Naive thymus-derived CD4-positive, alpha-beta T cell (primary cell): ENCODE measurements at regions not wholly inside any gene's neighbourhood (a gene's known extent, or its start where the extent isn't known, plus 50 kb on each side); places are given as distances from the start of the nearest gene placed in this dataset.

Experiments used
- ATAC-seq: fragments of 150-1000 bp; cut with Tn5 transposase; 2 replicates; pipeline ENCODE4 v1.10.0; 2021; ENCODE audit warnings: mild to moderate bottlenecking, moderate library complexity
- CTCF ChIA-PET: fragments of 350-600 bp; sonication (Branson Sonifier 250); formaldehyde crosslinking; loops from one replicate; lab custom pipeline; 2021; ENCODE audit warnings: antibody characterized with exemption; lab: Charles Lee
- POLR2A ChIA-PET: fragments of 350-600 bp; sonication (Branson Sonifier 250); formaldehyde crosslinking; loops from one replicate; lab custom pipeline; 2021; ENCODE audit warnings: antibody characterized with exemption, inconsistent platforms; lab: Charles Lee
- DNase-seq, 9 donors: peaks; one replicate each; pipeline versions ENCODE4 v3.0.0 to v3.0.0-alpha.2; 2020 to 2022; ENCODE audit warnings: mixed read lengths in 1 of 9
- H3K27ac ChIP-seq: one replicate; pipeline ENCODE4 v1.7.0; 2013; ENCODE audit warnings: mild to moderate bottlenecking, low read depth, low read length, moderate library complexity
- H3K27me3 ChIP-seq, 2 donors: one replicate each; pipeline ENCODE4 v1.7.0; 2013; ENCODE audit warnings: low read length in 2 of 2, mild to moderate bottlenecking in 2 of 2, moderate library complexity in 2 of 2; ENCODE audit not compliant: control insufficient read depth in 2 of 2, insufficient read depth in 2 of 2
- H3K36me3 ChIP-seq, 3 experiments: 1 replicate in 2 of 3; 2 replicates in 1 of 3; pipeline ENCODE4 v1.7.0; 2013; ENCODE audit warnings: low read length in 3 of 3, mild to moderate bottlenecking in 3 of 3, moderate library complexity in 1 of 3; ENCODE audit not compliant: insufficient read depth in 3 of 3, control insufficient read depth in 2 of 3
- H3K4me1 ChIP-seq, 2 donors: one replicate each; pipeline ENCODE4 v1.7.0; 2013; ENCODE audit warnings: low read length in 2 of 2, mild to moderate bottlenecking in 2 of 2, moderate library complexity in 1 of 2; ENCODE audit not compliant: control insufficient read depth in 2 of 2, insufficient read depth in 2 of 2
- H3K4me3 ChIP-seq: 2 replicates; pipeline ENCODE4 v1.7.0; 2013; ENCODE audit warnings: mild to moderate bottlenecking, low read length
- H3K9me3 ChIP-seq, 3 experiments: 1 replicate in 2 of 3; 2 replicates in 1 of 3; pipeline ENCODE4 v1.7.0; 2013; ENCODE audit warnings: low read length in 3 of 3; ENCODE audit not compliant: control insufficient read depth in 2 of 3
- H3K27ac Mint-ChIP-seq, 9 donors: one replicate each; pipeline ENCODE4 v1.8.0; 2020 to 2022; ENCODE audit warnings: mixed read lengths in 9 of 9, mild to moderate bottlenecking in 8 of 9, moderate library complexity in 5 of 9, inconsistent platforms in 2 of 9
- H3K27me3 Mint-ChIP-seq, 5 donors: one replicate each; pipeline ENCODE4 v1.8.0; 2021 to 2022; ENCODE audit warnings: mixed read lengths in 5 of 5, mild to moderate bottlenecking in 1 of 5
- H3K36me3 Mint-ChIP-seq, 5 donors: one replicate each; pipeline ENCODE4 v1.8.0; 2020 to 2022; ENCODE audit warnings: mixed read lengths in 5 of 5, mild to moderate bottlenecking in 3 of 5, inconsistent platforms in 1 of 5
- H3K4me1 Mint-ChIP-seq, 7 donors: one replicate each; pipeline ENCODE4 v1.8.0; 2020 to 2022; ENCODE audit warnings: mixed read lengths in 7 of 7, mild to moderate bottlenecking in 3 of 7, inconsistent platforms in 1 of 7
- H3K4me3 Mint-ChIP-seq, 10 donors: one replicate each; pipeline ENCODE4 v1.8.0; 2020 to 2022; ENCODE audit warnings: mild to moderate bottlenecking in 10 of 10, mixed read lengths in 10 of 10, moderate library complexity in 6 of 10, inconsistent platforms in 2 of 10
- H3K9me3 Mint-ChIP-seq, 11 donors: one replicate each; pipeline ENCODE4 v1.8.0; 2020 to 2022; ENCODE audit warnings: mixed read lengths in 11 of 11, mild to moderate bottlenecking in 4 of 11, inconsistent platforms in 1 of 11, moderate library complexity in 1 of 11
- intact Hi-C, 2 donors: fragments of 100-400 bp; cut with micrococcal nuclease; formaldehyde crosslinking; loops; one replicate each; pipeline ENCODE4 v1.15.1; 2023

DNA sequence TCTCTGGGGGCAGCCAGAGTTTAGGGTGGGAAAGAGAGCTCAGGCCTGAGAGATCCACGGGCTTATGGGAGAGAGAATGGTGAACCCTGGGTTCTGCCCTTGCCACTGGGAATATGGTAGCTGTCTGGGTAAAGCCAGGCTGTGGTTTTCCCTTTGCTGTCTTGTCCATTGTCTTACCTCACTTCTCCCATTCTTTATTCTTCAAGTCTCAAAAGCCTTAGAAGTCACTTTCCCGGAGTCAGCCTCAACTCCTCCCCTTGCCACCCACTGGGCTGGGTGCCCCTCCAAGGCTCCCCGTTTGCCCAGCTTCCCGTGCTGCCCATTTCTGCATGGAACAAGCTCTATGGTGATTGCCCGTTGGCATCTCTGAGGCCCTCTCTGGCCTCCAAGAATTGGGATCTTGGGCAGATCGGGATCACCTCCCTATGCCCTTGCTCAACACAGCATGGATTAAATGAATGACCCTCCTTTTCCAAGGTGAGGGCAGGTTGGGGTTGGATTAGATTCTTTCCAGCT is 228.2 kb downstream of the HAUS1 start:
- DNase-seq = no peak
- no peak overlapping the region for H3K27ac ChIP-seq
- H3K27me3 ChIP-seq = peaks cover 0 to 4% of the 10 kb centered on the region in 2 donors
- peaks cover 38 to 73% (median 44%) of the 10 kb centered on the region in 5 donors for H3K27me3 Mint-ChIP-seq
- ChIA-PET POLR2A (no interaction called here), CTCF (no interaction called here)
- peak overlapping the region in 3 of 10 donors; percentile 12 to 91 (median 51) for H3K4me3 Mint-ChIP-seq
- intact Hi-C loops = no loop called here
- H3K36me3 Mint-ChIP-seq = peaks cover 0 to 4% (median 0%) of the 10 kb centered on the region in 5 donors
- H3K36me3 ChIP-seq = no peaks in the 10 kb centered on the region
- H3K4me1 ChIP-seq = peaks cover 0 to 4% of the 10 kb centered on the region in 2 donors
- peaks cover 14 to 42% (median 25%) of the 10 kb centered on the region in 7 donors for H3K4me1 Mint-ChIP-seq
- no peak overlapping the region for H3K4me3 ChIP-seq
- no peaks in the 10 kb centered on the region for H3K9me3 ChIP-seq
- peaks cover 0 to 4% (median 0%) of the 10 kb centered on the region in 11 donors for H3K9me3 Mint-ChIP-seq
- no peak overlapping the region for H3K27ac Mint-ChIP-seq
- no peak for ATAC-seq

DNA sequence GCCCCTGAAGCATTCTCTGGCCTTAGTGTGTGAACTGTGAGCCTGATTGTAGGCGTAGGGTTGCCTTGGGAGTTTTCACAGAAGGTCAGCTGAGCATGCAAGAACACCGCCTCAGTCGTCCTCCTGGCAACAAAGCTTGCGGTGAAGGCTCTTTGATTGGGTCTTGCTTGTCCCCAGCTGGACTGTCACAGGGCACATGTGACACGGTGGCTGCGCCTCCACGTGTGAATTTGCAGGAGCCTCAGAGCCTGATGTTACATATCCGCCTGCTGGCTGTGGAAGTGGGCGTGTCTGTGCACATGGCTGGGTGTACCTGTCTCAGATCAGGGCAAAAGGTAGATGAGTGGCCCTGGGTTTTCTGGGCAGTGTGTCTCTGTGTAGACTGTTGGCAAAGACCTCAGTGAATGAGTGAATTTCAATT is 228.7 kb downstream of the HAUS1 start:
- CTCF ChIA-PET = no interaction called here
- Histone ChIP-seq H3K4me1 (peaks cover 0 to 4% of the 10 kb centered on the region in 2 donors), H3K36me3 (no peaks in the 10 kb centered on the region), H3K9me3 (no peaks in the 10 kb centered on the region), H3K4me3 (no peak overlapping the region), H3K27ac (no peak overlapping the region), H3K27me3 (peaks cover 0 to 4% of the 10 kb centered on the region in 2 donors)
- Mint-ChIP-seq H3K4me3 (peak overlapping the region in 8 of 10 donors; percentile 45 to 91 (median 70)), H3K4me1 (peaks cover 14 to 46% (median 25%) of the 10 kb centered on the region in 7 donors), H3K9me3 (peaks cover 0 to 4% (median 0%) of the 10 kb centered on the region in 11 donors), H3K27ac (peak overlapping the region in 1 of 9 donors; percentile 57), H3K36me3 (peaks cover 0 to 5% (median 0%) of the 10 kb centered on the region in 5 donors), H3K27me3 (peaks cover 38 to 79% (median 49%) of the 10 kb centered on the region in 5 donors)
- POLR2A ChIA-PET = no interaction called here
- DNase-seq (no peak), ATAC-seq (no peak)
- intact Hi-C loops = no loop called here

DNA sequence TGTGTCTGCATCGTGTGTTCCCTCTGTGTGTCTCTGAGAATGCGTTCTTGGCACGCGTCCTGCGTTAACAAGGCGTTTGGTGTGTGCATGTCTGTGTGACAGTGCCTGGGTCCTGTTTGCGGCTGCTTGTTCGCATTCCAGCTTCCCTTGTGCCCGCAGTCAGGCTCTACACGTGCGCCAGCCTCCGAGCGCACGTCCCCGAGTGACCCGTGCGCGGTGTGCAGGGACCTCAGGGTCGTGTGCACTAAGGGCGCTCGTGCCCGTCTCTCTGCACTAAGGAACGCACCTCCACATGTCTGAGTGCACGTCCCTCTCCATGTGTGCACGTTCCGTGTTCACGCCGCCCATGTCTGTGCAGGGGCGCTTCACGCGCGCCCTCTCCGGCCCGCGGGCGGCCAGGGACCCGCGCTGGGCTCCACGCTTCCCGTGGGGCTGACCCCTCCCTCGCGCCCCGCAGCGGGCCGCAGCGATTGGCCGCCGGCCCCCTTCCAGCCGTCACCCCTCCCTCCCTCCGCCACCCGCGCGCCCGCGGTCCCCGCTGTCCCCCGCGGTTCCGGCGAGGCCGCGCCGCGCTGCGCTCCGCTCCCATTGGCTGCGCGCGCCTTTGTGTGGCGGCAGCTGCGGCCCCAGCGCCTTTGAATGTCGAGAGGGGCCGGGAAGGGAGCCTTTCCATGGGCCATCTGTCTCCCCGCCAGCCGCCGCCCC is 229.4 kb downstream of the HAUS1 start:
- CTCF ChIA-PET = no interaction called here
- H3K4me3 Mint-ChIP-seq = peak overlapping the region in 8 of 10 donors; percentile 45 to 91 (median 75)
- Histone ChIP-seq H3K27ac (no peak overlapping the region), H3K9me3 (no peaks in the 10 kb centered on the region), H3K4me1 (peaks cover 0 to 4% of the 10 kb centered on the region in 2 donors), H3K36me3 (no peaks in the 10 kb centered on the region), H3K27me3 (peaks cover 0 to 4% of the 10 kb centered on the region in 2 donors), H3K4me3 (no peak overlapping the region)
- peaks cover 0 to 4% (median 0%) of the 10 kb centered on the region in 11 donors for H3K9me3 Mint-ChIP-seq
- POLR2A ChIA-PET = no interaction called here
- peak overlapping the region in 1 of 9 donors; percentile 57 for H3K27ac Mint-ChIP-seq
- peaks cover 14 to 53% (median 25%) of the 10 kb centered on the region in 7 donors for H3K4me1 Mint-ChIP-seq
- H3K36me3 Mint-ChIP-seq = peaks cover 0 to 5% (median 0%) of the 10 kb centered on the region in 5 donors
- ATAC-seq = peak; percentile 46
- peaks cover 38 to 84% (median 53%) of the 10 kb centered on the region in 5 donors for H3K27me3 Mint-ChIP-seq
- intact Hi-C loops = no loop called here
- DNase-seq = peak in 1 of 9 donors; percentile 68

DNA sequence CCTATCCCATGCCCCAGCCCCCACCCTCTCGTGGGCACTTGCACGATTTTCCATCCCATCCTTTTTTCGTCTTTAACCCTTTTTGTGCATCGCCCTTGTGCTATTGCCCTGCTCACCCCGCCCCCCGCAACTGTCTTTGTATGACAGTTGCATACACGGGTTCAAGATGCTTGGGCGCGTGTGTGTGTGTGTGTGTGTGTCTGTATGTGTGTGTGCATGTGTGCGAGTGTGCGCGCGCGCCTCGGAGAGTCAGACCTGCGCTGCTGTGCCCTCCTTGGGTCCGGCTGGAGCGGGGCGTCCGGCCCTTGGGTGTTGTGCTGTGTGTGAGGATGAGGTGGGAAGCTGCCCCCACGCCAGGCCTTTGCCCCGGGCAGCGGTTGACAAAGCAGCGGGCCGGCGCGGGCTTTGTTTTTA is 230.7 kb downstream of the HAUS1 start:
- Mint-ChIP-seq H3K9me3 (peaks cover 0 to 4% (median 0%) of the 10 kb centered on the region in 11 donors), H3K4me3 (peak overlapping the region; percentile 68 to 97 (median 80)), H3K36me3 (peaks cover 0 to 6% (median 0%) of the 10 kb centered on the region in 5 donors), H3K27me3 (peaks cover 34 to 78% (median 53%) of the 10 kb centered on the region in 5 donors), H3K27ac (peak overlapping the region in 3 of 9 donors; percentile 53 to 85 (median 60)), H3K4me1 (peaks cover 19 to 63% (median 27%) of the 10 kb centered on the region in 7 donors)
- H3K36me3 ChIP-seq = no peaks in the 10 kb centered on the region
- H3K4me3 ChIP-seq = no peak overlapping the region
- POLR2A ChIA-PET = no interaction called here
- intact Hi-C loops = loop anchor here in 1 of 2 donors (1.0 kb wide), 1 partner anchor 8 kb away; no protein-coding TSS in a partner anchor
- DNase-seq (no peak), ATAC-seq (no peak)
- peaks cover 0 to 4% of the 10 kb centered on the region in 2 donors for H3K27me3 ChIP-seq
- no peak overlapping the region for H3K27ac ChIP-seq
- no peaks in the 10 kb centered on the region for H3K9me3 ChIP-seq
- H3K4me1 ChIP-seq = peaks cover 0 to 4% of the 10 kb centered on the region in 2 donors
- CTCF ChIA-PET = interaction anchor here (0.7 kb wide), 1 partner anchor 15 kb away, joined by 5 read pairs; no protein-coding TSS in a partner anchor

DNA sequence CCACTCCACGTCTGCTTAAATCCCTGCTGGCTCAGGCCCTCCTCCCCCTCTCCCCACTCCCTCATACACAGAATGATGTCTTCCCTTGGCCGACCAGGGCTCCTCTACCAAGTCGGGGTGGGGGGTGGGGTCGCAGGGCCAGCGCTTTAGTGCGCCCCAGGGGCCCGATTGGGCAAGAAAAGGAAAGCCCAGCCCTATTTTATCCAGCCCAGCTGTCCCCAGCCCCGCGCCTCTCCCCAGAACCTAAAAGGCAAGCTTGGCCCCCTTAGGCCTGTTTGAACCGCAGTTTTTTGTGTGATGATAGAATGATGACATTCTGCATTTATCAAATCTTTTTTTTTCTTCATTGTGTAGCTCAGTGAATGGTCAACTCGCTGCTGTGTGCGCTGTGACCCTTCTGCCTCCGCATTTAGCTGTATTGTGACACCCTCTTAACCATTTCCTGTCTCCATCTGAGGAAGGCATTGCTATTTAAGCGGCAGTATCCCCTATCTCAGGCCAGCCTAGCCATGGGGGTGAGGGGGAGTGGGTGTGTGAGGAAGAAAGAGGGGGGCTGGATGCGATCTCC is 231.4 kb downstream of the HAUS1 start:
- Mint-ChIP-seq H3K27ac (peak overlapping the region in 2 of 9 donors; percentile 21 to 73), H3K27me3 (peaks cover 33 to 71% (median 54%) of the 10 kb centered on the region in 5 donors), H3K4me3 (peak overlapping the region; percentile 57 to 97 (median 77)), H3K4me1 (peaks cover 19 to 68% (median 27%) of the 10 kb centered on the region in 7 donors), H3K9me3 (peaks cover 0 to 4% (median 0%) of the 10 kb centered on the region in 11 donors), H3K36me3 (peaks cover 0 to 6% (median 0%) of the 10 kb centered on the region in 5 donors)
- DNase-seq = no peak
- POLR2A ChIA-PET = no interaction called here
- Histone ChIP-seq H3K27ac (no peak overlapping the region), H3K36me3 (no peaks in the 10 kb centered on the region), H3K4me3 (no peak overlapping the region), H3K4me1 (peaks cover 0 to 4% of the 10 kb centered on the region in 2 donors), H3K27me3 (peaks cover 0 to 4% of the 10 kb centered on the region in 2 donors), H3K9me3 (no peaks in the 10 kb centered on the region)
- intact Hi-C loops = loop anchor here in 1 of 2 donors (1.0 kb wide), 1 partner anchor 8 kb away; no protein-coding TSS in a partner anchor
- CTCF ChIA-PET = interaction anchor here (0.7 kb wide), 1 partner anchor 14 kb away, joined by 5 read pairs; no protein-coding TSS in a partner anchor
- ATAC-seq = peak; percentile 34

DNA sequence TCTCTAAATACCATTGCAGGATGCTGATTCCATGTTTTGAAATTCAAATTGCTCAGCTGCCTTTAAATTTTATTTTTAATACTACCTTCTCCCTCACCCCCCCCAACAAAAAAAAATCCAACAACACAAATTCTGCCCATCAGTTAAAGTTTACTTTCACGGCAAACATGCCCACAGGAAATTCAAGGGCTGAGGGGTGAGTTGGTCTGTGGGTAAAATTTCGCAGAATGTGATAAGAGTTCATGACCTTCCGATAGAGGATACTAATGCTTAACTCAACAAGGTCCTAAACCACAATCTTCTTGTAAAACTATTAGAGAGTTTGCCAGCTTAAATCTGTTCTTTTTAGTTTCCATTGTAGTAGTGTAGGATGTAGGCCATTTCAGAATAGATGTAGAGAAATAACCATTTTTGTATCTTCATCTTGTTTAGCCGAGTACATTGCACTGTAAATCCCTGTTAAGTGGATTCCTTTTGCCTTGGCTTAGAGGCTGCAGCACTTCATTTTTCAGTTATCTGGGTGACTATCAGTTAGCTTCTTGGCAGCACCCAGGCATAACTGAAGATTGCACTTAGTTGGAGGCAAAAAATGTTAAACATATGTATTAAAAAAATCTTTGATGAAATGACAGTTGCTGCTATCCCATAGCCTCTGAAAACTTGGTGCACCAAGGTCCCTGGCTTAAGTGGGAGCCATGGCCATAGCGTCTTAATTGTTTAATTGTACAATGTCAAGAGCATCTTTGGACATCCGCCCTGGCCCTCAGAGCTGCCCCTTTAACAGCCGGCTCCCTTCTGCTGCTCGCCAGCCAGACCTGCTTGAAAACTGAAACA is 232.3 kb downstream of the HAUS1 start:
- H3K27ac Mint-ChIP-seq = peak overlapping the region in 1 of 9 donors; percentile 21
- peaks cover 0 to 4% of the 10 kb centered on the region in 2 donors for H3K27me3 ChIP-seq
- intact Hi-C loops = no loop called here
- peaks cover 0 to 4% of the 10 kb centered on the region in 2 donors for H3K4me1 ChIP-seq
- ChIA-PET CTCF (no interaction called here), POLR2A (no interaction called here)
- H3K9me3 ChIP-seq = no peaks in the 10 kb centered on the region
- H3K9me3 Mint-ChIP-seq = peaks cover 0 to 4% (median 0%) of the 10 kb centered on the region in 11 donors
- ATAC-seq (peak; percentile 29), DNase-seq (no peak)
- peaks cover 29 to 70% (median 58%) of the 10 kb centered on the region in 5 donors for H3K27me3 Mint-ChIP-seq
- no peaks in the 10 kb centered on the region for H3K36me3 ChIP-seq
- no peak overlapping the region for H3K27ac ChIP-seq
- no peak overlapping the region for H3K4me3 ChIP-seq
- peak overlapping the region in 5 of 10 donors; percentile 35 to 91 (median 80) for H3K4me3 Mint-ChIP-seq
- H3K4me1 Mint-ChIP-seq = peaks cover 19 to 76% (median 27%) of the 10 kb centered on the region in 7 donors
- H3K36me3 Mint-ChIP-seq = peaks cover 0 to 6% (median 0%) of the 10 kb centered on the region in 5 donors
